Body of pancreas (tissue), 4 donors: ENCODE measurements at regions not wholly inside any gene's neighbourhood (a gene's known extent, or its start where the extent isn't known, plus 50 kb on each side); places are given as distances from the start of the nearest gene placed in this dataset.

Source experiments
- ATAC-seq: fragments of 150-250 bp; one replicate; pipeline ENCODE4 v1.9.1; 2016
- DNase-seq, 4 donors: peaks; one replicate each; pipeline ENCODE4 v3.0.0-alpha.2; 2019
- H3K27ac ChIP-seq, 4 donors: fragments of 200-600 bp; sonication (generic); 1 replicate in 3 of 4; 2 replicates in 1 of 4; pipeline versions ENCODE4 v1.5.1 to v1.6.1; 2016 to 2019; ENCODE audit warnings: mild to moderate bottlenecking in 1 of 4, mixed read lengths in 1 of 4, moderate library complexity in 1 of 4
- H3K27me3 ChIP-seq, 2 donors: fragments of 200-600 bp; sonication (generic); one replicate each; pipeline ENCODE4 v1.6.0; 2016; ENCODE audit warnings: mild to moderate bottlenecking in 1 of 2
- H3K36me3 ChIP-seq, 2 donors: fragments of 200-600 bp; sonication (generic); replicated peaks in 1 of 2; 2 replicates each; pipeline ENCODE4 v1.5.1; 2016; ENCODE audit warnings: low read depth in 2 of 2; ENCODE audit not compliant: insufficient read depth in 1 of 2
- H3K4me1 ChIP-seq: fragments of 200-600 bp; sonication (generic); one replicate; pipeline ENCODE4 v1.6.0; 2016
- H3K4me3 ChIP-seq, 2 donors: fragments of 200-600 bp; sonication (generic); 1 replicate in 1 of 2; 2 replicates in 1 of 2; pipeline ENCODE4 v1.5.1; 2016 to 2019
- H3K9me3 ChIP-seq, 3 donors: fragments of 200-600 bp; sonication (generic); 1 replicate in 2 of 3; 2 replicates in 1 of 3; pipeline ENCODE4 v1.5.1; 2016
- POLR2A ChIP-seq, 3 donors: fragments of 450-650 bp; IDR thresholded peaks; one replicate each; pipeline ENCODE4 v1.6.1; 2016; ENCODE audit warnings: antibody characterized with exemption in 3 of 3, mild to moderate bottlenecking in 2 of 3
- WGBS, 2 donors: methylation state at CpG; one replicate each; pipeline ENCODE4 v1.1.5; 2017; 5-methylcytosine and 5-hydroxymethylcytosine counted together
- intact Hi-C: fragments of 100-400 bp; cut with DNase I; formaldehyde crosslinking; loops from one replicate; pipeline ENCODE4 v1.15.1; 2023
- TF ChIP-seq, protein P1 (sequence below), 7 experiments: fragments of 450-650 bp in 4 of 7; fragments of 200-600 bp in 3 of 7; sonication (generic) in 3 of 7; IDR thresholded peaks; one replicate each; pipeline ENCODE4 v1.5.1; 2016 to 2019; ENCODE audit warnings: antibody characterized with exemption in 7 of 7

DNA sequence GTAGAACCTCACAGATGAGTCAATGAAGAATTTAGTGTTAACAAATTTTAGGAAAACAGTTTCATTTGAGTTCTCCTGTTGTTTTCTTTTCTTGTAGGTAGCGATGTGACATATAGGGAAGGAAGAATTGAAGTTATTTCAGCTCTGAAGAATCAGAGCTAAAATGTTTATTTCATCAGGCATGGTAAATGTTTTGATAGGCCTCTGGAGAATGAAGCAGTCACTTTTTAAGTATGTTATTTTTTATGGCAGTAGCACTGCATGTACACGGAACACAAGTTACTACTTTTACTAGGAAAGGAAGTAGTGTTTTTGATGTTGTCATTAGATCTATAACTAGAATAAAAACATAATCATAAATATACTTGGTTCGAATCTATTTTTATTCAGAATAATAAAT is 1357.3 kb upstream of the CITED2 start:
- H3K27ac ChIP-seq: no peak overlapping the region
- H3K4me1 ChIP-seq: no peaks in the 10 kb centered on the region
- H3K27me3 ChIP-seq: no peaks in the 10 kb centered on the region
- H3K4me3 ChIP-seq: no peak overlapping the region
- TF ChIP-seq POLR2A (IDR thresholded peaks at IDR 0.05): no peak
- TF ChIP-seq, protein P1, sequence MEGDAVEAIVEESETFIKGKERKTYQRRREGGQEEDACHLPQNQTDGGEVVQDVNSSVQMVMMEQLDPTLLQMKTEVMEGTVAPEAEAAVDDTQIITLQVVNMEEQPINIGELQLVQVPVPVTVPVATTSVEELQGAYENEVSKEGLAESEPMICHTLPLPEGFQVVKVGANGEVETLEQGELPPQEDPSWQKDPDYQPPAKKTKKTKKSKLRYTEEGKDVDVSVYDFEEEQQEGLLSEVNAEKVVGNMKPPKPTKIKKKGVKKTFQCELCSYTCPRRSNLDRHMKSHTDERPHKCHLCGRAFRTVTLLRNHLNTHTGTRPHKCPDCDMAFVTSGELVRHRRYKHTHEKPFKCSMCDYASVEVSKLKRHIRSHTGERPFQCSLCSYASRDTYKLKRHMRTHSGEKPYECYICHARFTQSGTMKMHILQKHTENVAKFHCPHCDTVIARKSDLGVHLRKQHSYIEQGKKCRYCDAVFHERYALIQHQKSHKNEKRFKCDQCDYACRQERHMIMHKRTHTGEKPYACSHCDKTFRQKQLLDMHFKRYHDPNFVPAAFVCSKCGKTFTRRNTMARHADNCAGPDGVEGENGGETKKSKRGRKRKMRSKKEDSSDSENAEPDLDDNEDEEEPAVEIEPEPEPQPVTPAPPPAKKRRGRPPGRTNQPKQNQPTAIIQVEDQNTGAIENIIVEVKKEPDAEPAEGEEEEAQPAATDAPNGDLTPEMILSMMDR (IDR thresholded peaks at IDR 0.05): no peak
- DNase-seq: no peak
- H3K9me3 ChIP-seq: no peaks in the 10 kb centered on the region
- H3K36me3 ChIP-seq: no peaks in the 10 kb centered on the region
- intact Hi-C loops: no loop called here
- no peak for ATAC-seq
- WGBS, 2 donors: 59 to 70% methylated on average over 3 of the region's 3 CpGs

DNA sequence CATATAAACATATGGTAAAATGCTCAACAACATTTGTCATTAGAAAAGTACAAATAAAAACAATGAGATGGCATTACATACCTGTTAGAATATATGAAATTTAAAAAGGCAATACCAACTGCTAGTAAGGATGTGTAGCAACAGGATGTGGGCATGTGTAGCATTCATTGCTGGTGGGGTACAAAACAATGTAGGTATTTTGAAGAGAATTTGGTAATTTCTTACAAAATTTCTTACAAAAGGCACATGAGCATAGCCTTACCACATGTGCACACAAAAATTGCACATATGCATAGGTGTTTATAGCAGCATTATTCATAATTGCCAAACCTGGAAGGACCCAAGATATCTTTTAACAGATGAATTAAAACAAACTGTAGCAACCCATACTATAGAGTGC is 1355.1 kb upstream of the CITED2 start:
- Histone ChIP-seq H3K4me1 (no peaks in the 10 kb centered on the region), H3K36me3 (no peaks in the 10 kb centered on the region)

DNA sequence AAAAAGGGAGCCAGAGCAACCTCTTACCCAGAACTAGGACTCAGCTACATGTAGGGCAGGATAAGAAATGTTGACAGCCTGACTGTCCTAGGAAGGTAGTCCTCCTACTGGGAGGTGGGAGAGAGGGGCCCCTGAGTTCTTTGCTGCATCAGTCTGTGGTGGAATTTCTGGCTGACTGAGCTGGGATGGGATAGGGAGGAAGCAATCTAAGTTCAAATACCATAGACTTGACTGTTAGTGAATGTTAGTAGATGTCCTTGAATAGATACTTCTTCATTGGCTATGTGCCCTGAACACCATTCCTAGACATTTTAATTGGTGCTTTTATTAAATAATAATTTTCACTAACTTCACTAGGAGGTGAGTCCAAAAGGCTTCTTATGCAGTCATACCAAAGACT is 1343.6 kb upstream of the CITED2 start:
- Histone ChIP-seq H3K36me3 (no peaks in the 10 kb centered on the region), H3K4me3 (no peak overlapping the region), H3K27me3 (no peaks in the 10 kb centered on the region), H3K27ac (no peak overlapping the region), H3K4me1 (no peaks in the 10 kb centered on the region), H3K9me3 (no peaks in the 10 kb centered on the region)
- ATAC-seq (no peak), DNase-seq (no peak)
- TF ChIP-seq POLR2A (IDR thresholded peaks at IDR 0.05): no peak
- intact Hi-C loops: no loop called here

More for the DNA sequence above, 1355.1 kb upstream of the CITED2 start:
- Histone ChIP-seq H3K9me3 (no peaks in the 10 kb centered on the region), H3K4me3 (no peak overlapping the region), H3K27ac (no peak overlapping the region), H3K27me3 (no peaks in the 10 kb centered on the region)
- DNase-seq: no peak
- no peak for ATAC-seq
- TF ChIP-seq, protein P1 (IDR thresholded peaks at IDR 0.05): no peak
- no peak for TF ChIP-seq POLR2A (IDR thresholded peaks at IDR 0.05)
- intact Hi-C loops: no loop called here

DNA sequence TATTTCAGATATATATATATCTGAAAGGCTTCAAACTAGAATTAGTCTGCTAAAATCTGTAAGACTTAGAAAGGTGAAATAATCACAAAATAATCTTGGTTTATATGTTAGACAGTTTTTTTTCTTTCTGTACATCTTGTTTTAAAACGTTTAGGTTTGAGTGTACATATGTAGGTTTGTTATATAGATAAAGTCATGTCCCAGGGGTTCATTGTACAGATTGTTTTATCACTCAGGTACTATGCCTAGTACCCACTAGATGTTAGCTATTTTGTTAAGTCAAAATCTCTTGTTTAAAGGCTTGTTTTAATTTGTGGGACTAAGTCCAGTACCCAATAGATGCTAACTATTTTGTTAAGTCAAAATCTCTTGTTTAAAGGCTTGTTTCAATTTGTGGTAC is 1339.0 kb upstream of the CITED2 start:
- no peak for TF ChIP-seq POLR2A (IDR thresholded peaks at IDR 0.05)
- TF ChIP-seq, protein P1 (IDR thresholded peaks at IDR 0.05): no peak
- no peaks in the 10 kb centered on the region for H3K4me1 ChIP-seq
- WGBS, 2 donors: 33 to 41% methylated on average over 1 of the region's 1 CpG

DNA sequence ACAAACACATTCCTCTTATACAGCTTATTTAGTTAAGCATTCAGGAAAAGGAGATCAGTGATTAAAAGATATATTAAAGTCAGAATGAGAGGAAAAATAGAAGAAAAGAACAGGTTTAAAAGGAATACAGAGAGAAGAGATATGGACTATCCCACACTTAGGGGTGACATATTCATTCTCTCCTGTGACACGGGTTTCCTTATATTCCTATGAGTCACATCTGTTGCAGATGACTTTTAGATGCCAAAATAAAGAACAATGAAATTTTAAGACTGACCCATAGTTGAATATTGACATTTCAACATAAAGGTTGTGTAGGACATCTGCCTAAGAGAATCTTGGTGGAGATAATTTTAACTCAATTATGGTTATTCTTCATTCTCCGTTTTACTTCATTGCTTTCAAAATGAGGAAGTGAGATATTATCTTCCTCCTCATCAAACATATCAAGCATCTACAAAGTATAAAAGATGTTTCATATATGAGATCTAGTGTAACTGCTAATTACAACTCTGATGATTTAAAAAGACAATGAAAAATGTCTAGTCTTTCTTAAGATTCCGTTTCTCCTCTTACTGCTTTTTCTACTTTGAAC is 1336.7 kb upstream of the CITED2 start:
- Histone ChIP-seq H3K27ac (no peak overlapping the region), H3K4me1 (no peaks in the 10 kb centered on the region), H3K27me3 (no peaks in the 10 kb centered on the region), H3K4me3 (no peak overlapping the region), H3K36me3 (no peaks in the 10 kb centered on the region), H3K9me3 (no peaks in the 10 kb centered on the region)
- TF ChIP-seq, protein P1 (IDR thresholded peaks at IDR 0.05): no peak
- no peak for TF ChIP-seq POLR2A (IDR thresholded peaks at IDR 0.05)
- DNase-seq: no peak
- WGBS, 2 donors: 54 to 66% methylated on average over 3 of the region's 3 CpGs
- no peak for ATAC-seq
- intact Hi-C loops: no loop called here

More for the DNA sequence above, 1339.0 kb upstream of the CITED2 start:
- intact Hi-C loops: no loop called here
- DNase-seq (no peak), ATAC-seq (no peak)
- no peaks in the 10 kb centered on the region for H3K9me3 ChIP-seq
- H3K27me3 ChIP-seq: no peaks in the 10 kb centered on the region
- H3K27ac ChIP-seq: no peak overlapping the region
- no peak overlapping the region for H3K4me3 ChIP-seq
- H3K36me3 ChIP-seq: no peaks in the 10 kb centered on the region
